DND-41 (cell line): ENCODE measurements at regions not wholly inside any gene's neighbourhood (a gene's known extent, or its start where the extent isn't known, plus 50 kb on each side); places are given as distances from the start of the nearest gene placed in this dataset.

Experiments
- EZH2 ChIP-seq: IDR thresholded peaks from 3 replicates; pipeline ENCODE4 v1.6.1; 2012; ENCODE audit warnings: borderline replicate concordance, low read depth, mild to moderate bottlenecking, moderate library complexity, low read length, inconsistent platforms; ENCODE audit not compliant: severe bottlenecking
- TF ChIP-seq, protein P1 (sequence below): IDR thresholded peaks from 2 replicates; pipeline ENCODE4 v1.5.1; 2012; ENCODE audit warnings: borderline replicate concordance, low read length, moderate library complexity, mild to moderate bottlenecking; ENCODE audit not compliant: poor library complexity, severe bottlenecking; ENCODE audit errors: extremely low read depth

DNA sequence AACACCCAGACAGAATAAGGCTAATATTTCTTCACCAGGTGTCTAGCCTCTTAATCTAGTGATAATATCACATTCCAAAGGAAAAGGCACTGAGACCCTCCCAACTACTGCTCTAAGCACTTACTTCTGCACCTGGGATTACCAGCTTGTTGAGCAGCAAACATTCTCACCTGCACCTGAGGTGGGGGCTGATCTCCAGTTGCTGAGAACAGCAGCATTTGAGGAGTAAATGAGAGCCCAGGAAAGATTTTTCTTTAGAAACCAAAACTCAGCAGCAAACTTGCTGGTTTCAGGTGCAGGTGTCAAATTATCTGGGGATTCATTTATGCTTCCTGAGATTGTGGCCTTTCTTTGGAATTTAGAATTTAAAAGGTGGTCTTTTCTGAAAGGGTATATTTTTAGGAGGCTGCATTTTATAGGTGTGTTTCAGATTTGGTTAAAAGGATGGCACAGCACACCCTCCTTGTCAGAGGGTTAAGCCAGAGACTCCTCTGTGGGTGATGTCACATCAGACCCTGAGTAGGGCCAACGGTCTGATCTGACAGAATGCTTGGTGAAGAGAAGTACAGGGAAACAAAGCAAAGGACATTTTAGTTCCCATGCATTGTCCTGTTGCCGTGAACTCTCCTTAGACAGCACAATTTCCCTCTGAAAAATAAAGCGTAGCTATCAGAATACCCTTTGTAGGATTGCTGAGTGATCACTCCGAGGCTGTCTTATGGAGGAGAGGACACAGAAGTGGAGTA, 411.0 kb upstream of the ATP11B start:
- TF ChIP-seq, protein P1, sequence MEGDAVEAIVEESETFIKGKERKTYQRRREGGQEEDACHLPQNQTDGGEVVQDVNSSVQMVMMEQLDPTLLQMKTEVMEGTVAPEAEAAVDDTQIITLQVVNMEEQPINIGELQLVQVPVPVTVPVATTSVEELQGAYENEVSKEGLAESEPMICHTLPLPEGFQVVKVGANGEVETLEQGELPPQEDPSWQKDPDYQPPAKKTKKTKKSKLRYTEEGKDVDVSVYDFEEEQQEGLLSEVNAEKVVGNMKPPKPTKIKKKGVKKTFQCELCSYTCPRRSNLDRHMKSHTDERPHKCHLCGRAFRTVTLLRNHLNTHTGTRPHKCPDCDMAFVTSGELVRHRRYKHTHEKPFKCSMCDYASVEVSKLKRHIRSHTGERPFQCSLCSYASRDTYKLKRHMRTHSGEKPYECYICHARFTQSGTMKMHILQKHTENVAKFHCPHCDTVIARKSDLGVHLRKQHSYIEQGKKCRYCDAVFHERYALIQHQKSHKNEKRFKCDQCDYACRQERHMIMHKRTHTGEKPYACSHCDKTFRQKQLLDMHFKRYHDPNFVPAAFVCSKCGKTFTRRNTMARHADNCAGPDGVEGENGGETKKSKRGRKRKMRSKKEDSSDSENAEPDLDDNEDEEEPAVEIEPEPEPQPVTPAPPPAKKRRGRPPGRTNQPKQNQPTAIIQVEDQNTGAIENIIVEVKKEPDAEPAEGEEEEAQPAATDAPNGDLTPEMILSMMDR, result no peak
- no peak for TF ChIP-seq EZH2
